Effector memory CD4-positive, alpha-beta T cell (primary cell): ENCODE measurements at regions not wholly inside any gene's neighbourhood (a gene's known extent, or its start where the extent isn't known, plus 50 kb on each side); places are given as distances from the start of the nearest gene placed in this dataset.
A peak's percentile ranks its signal among the peaks of the same experiment; 100 is the strongest.

Experiments
- DNase-seq, 3 donors: peaks; one replicate each; pipeline ENCODE4 v3.0.0-alpha.2; 2020
- H3K27ac ChIP-seq: 2 replicates; pipeline ENCODE4 v1.7.0; 2013; ENCODE audit warnings: mild to moderate bottlenecking, low read length, moderate library complexity; ENCODE audit not compliant: insufficient read depth, poor library complexity, severe bottlenecking
- H3K27me3 ChIP-seq: replicated peaks from 2 replicates; pipeline ENCODE4 v1.7.0; 2013; ENCODE audit warnings: mild to moderate bottlenecking, low read length; ENCODE audit not compliant: insufficient read depth, control insufficient read depth, poor library complexity, severe bottlenecking
- H3K36me3 ChIP-seq: 2 replicates; pipeline ENCODE4 v1.7.0; 2013; ENCODE audit warnings: mild to moderate bottlenecking, low read length, moderate library complexity; ENCODE audit not compliant: control insufficient read depth, insufficient read depth
- H3K4me1 ChIP-seq: 2 replicates; pipeline ENCODE4 v1.7.0; 2013; ENCODE audit warnings: low read length, mild to moderate bottlenecking; ENCODE audit not compliant: control insufficient read depth, insufficient read depth, poor library complexity, severe bottlenecking
- H3K4me3 ChIP-seq: 2 replicates; pipeline ENCODE4 v1.7.0; 2013; ENCODE audit warnings: low read length, low read depth, mild to moderate bottlenecking; ENCODE audit not compliant: insufficient read depth, poor library complexity, severe bottlenecking
- H3K9me3 ChIP-seq: 2 replicates; pipeline ENCODE4 v1.7.0; 2013; ENCODE audit warnings: mild to moderate bottlenecking, low read length, moderate library complexity; ENCODE audit not compliant: control insufficient read depth

GRCh38 chr19:46954502-46954992 lies 65.1 kb upstream of the NPAS1 start:
- peak overlapping the region; percentile 56 for H3K4me3 ChIP-seq

GRCh38 chr19:46954993-46955812 lies 64.4 kb upstream of the NPAS1 start:
- DNase-seq, result peak in 2 of 3 donors; percentile 25 to 29
- H3K9me3 ChIP-seq, result no peaks in the 10 kb centered on the region
- H3K36me3 ChIP-seq, result no peaks in the 10 kb centered on the region
- H3K4me1 ChIP-seq, result peaks cover 46% of the 10 kb centered on the region
- H3K4me3 ChIP-seq, result peak overlapping the region; percentile 56
- H3K27ac ChIP-seq, result peak overlapping the region; percentile 64
- H3K27me3 ChIP-seq, result no peaks in the 10 kb centered on the region

More at GRCh38 chr19:46954502-46954992, 65.1 kb upstream of the NPAS1 start:
- peaks cover 47% of the 10 kb centered on the region for H3K4me1 ChIP-seq
- DNase-seq, result no peak
- no peaks in the 10 kb centered on the region for H3K36me3 ChIP-seq
- H3K27me3 ChIP-seq, result no peaks in the 10 kb centered on the region
- peak overlapping the region; percentile 64 for H3K27ac ChIP-seq
- H3K9me3 ChIP-seq, result no peaks in the 10 kb centered on the region

GRCh38 chr19:46955813-46956371 lies 63.7 kb upstream of the NPAS1 start:
- H3K27me3 ChIP-seq, result no peaks in the 10 kb centered on the region
- H3K36me3 ChIP-seq, result no peaks in the 10 kb centered on the region
- peaks cover 39% of the 10 kb centered on the region for H3K4me1 ChIP-seq
- H3K27ac ChIP-seq, result peak overlapping the region; percentile 28
- DNase-seq, result no peak
- no peaks in the 10 kb centered on the region for H3K9me3 ChIP-seq
- peak overlapping the region; percentile 56 for H3K4me3 ChIP-seq

- Histone ChIP-seq H3K36me3 (no peaks in the 10 kb centered on the region), H3K27ac (no peak overlapping the region), H3K27me3 (no peaks in the 10 kb centered on the region), H3K4me1 (peaks cover 36% of the 10 kb centered on the region), H3K4me3 (no peak overlapping the region), H3K9me3 (no peaks in the 10 kb centered on the region)
- DNase-seq, result no peak
Measured at GRCh38 chr19:46958532-46958931, 61.1 kb upstream of the NPAS1 start.

GRCh38 chr19:46959894-46960556 lies 59.6 kb upstream of the NPAS1 start:
- H3K27me3 ChIP-seq, result no peaks in the 10 kb centered on the region
- no peak overlapping the region for H3K4me3 ChIP-seq
- no peaks in the 10 kb centered on the region for H3K36me3 ChIP-seq
- H3K4me1 ChIP-seq, result peaks cover 22% of the 10 kb centered on the region
- DNase-seq, result no peak
- H3K9me3 ChIP-seq, result no peaks in the 10 kb centered on the region
- no peak overlapping the region for H3K27ac ChIP-seq

- Histone ChIP-seq H3K4me1 (peaks cover 19% of the 10 kb centered on the region), H3K9me3 (no peaks in the 10 kb centered on the region), H3K27me3 (no peaks in the 10 kb centered on the region), H3K36me3 (no peaks in the 10 kb centered on the region), H3K4me3 (no peak overlapping the region), H3K27ac (no peak overlapping the region)
- no peak for DNase-seq
Measured at GRCh38 chr19:46962030-46962570, 57.5 kb upstream of the NPAS1 start.

GRCh38 chr19:46963093-46963734 lies 56.4 kb upstream of the NPAS1 start:
- H3K4me1 ChIP-seq, result peaks cover 30% of the 10 kb centered on the region

GRCh38 chr19:46967578-46968032 lies 52.0 kb upstream of the NPAS1 start:
- H3K9me3 ChIP-seq, result no peaks in the 10 kb centered on the region
- peaks cover 28% of the 10 kb centered on the region for H3K4me1 ChIP-seq
- DNase-seq, result peak in 1 of 3 donors; percentile 41

More at GRCh38 chr19:46963093-46963734, 56.4 kb upstream of the NPAS1 start:
- H3K27ac ChIP-seq, result no peak overlapping the region
- H3K36me3 ChIP-seq, result no peaks in the 10 kb centered on the region
- DNase-seq, result no peak
- no peaks in the 10 kb centered on the region for H3K9me3 ChIP-seq
- no peak overlapping the region for H3K4me3 ChIP-seq
- H3K27me3 ChIP-seq, result no peaks in the 10 kb centered on the region

More at GRCh38 chr19:46967578-46968032, 52.0 kb upstream of the NPAS1 start:
- no peak overlapping the region for H3K4me3 ChIP-seq
- H3K27ac ChIP-seq, result no peak overlapping the region
- peaks cover 7% of the 10 kb centered on the region for H3K36me3 ChIP-seq
- H3K27me3 ChIP-seq, result no peaks in the 10 kb centered on the region
